Pancreas (tissue), 10 donors: ENCODE measurements at regions not wholly inside any gene's neighbourhood (a gene's known extent, or its start where the extent isn't known, plus 50 kb on each side); places are given as distances from the start of the nearest gene placed in this dataset.

ENCODE experiments used
- ATAC-seq, 4 donors: fragments of 200-7000 bp; cut with Tn5 transposase; one replicate each; pipeline versions ENCODE4 v1.8.0 to v1.9.1; 2020; ENCODE audit warnings: mild to moderate bottlenecking in 4 of 4, moderate library complexity in 4 of 4
- DNase-seq, 6 donors: peaks; one replicate each; pipeline ENCODE4 v3.0.0-alpha.2; 2020
- FAIRE-seq: peaks from 2 replicates; lab custom pipeline; 2012; peaks lifted over from hg19 to GRCh38; lab: Jason Lieb, UNC
- H3K27ac ChIP-seq, 4 donors: fragments of 200-600 bp; sonication (generic); 1 replicate in 3 of 4; 2 replicates in 1 of 4; pipeline versions ENCODE4 v1.5.0 to v1.8.0; 2020
- H3K27me3 ChIP-seq, 4 donors: fragments of 200-600 bp; one replicate each; pipeline ENCODE4 v1.8.0; 2021
- H3K36me3 ChIP-seq, 3 donors: fragments of 200-600 bp; sonication (generic) in 1 of 3; one replicate each; pipeline versions ENCODE4 v1.5.0 to v1.8.0; 2020 to 2021
- H3K4me1 ChIP-seq, 3 donors: fragments of 200-600 bp; one replicate each; pipeline ENCODE4 v1.8.0; 2021
- H3K4me3 ChIP-seq, 4 donors: fragments of 200-600 bp; sonication (generic) in 2 of 4; one replicate each; pipeline versions ENCODE4 v1.5.0 to v1.8.0; 2020 to 2021
- H3K9me3 ChIP-seq, 4 donors: fragments of 200-600 bp; one replicate each; pipeline ENCODE4 v1.8.0; 2021
- WGBS, 2 donors: extraction: QIAGEN DNeasy Blood & Tissue Kit; methylation state at CpG; one replicate each; pipeline ENCODE4 v1.1.7; 2013; 5-methylcytosine and 5-hydroxymethylcytosine counted together
- intact Hi-C, 3 donors: fragments of 100-400 bp; cut with DNase I; formaldehyde crosslinking; loops; one replicate each; pipeline versions ENCODE4 v1.11.1 to v1.14.2; 2022
- TF ChIP-seq, protein P1 (sequence below), 4 donors: fragments of 200-600 bp; sonication (generic) in 3 of 4; IDR thresholded peaks; one replicate each; pipeline versions ENCODE4 v1.5.0 to v1.8.0; 2021; ENCODE audit warnings: antibody characterized with exemption in 4 of 4
- donor health status: healthy with polysubstance abuse.
- donor health status: DM: no; HTN: no; CAD: no; lungs with moderate emphysema.
- donor health status: DM: no; HTN: no; CAD: no.
- donor health status: control.
- donor health status: control.
- donor health status: Bipolar disorder and iron deficiency.
- donor health status: DM: yes; HTN: yes; CAD: no.
- donor health status: DM: no; HTN: no; CAD: no.
- donor health status: DM: no; HTN: no; CAD: no.
- donor health status: DM: yes; HTN: yes; CAD: no.

DNA sequence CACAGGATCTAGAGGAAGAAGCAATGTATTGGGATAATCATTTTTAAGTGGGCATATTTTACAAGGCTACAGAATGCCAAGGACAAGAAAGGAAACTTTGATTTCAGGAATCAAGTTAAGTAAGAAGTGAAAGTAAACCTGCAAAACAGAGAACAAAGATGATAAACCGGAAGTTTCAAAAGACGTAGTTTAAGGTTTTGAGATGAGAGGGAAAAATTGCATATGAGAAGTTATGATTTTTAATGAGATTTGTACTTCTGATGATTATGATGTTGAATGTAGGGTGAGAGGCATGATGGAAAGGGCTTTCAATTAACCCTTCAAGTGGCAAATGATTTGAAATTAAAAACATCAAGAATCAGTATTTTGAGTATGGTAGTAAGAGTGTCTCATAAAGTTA is 134.9 kb downstream of the CAPZA3 start:
- FAIRE-seq (no peak), DNase-seq (no peak), ATAC-seq (no peak)
- intact Hi-C loops: no loop called here
- Histone ChIP-seq H3K27ac (no peak overlapping the region), H3K27me3 (no peaks in the 10 kb centered on the region), H3K36me3 (no peaks in the 10 kb centered on the region), H3K4me1 (no peaks in the 10 kb centered on the region), H3K9me3 (no peaks in the 10 kb centered on the region), H3K4me3 (no peak overlapping the region)
- 71 to 84% methylated on average over 2 of the region's 2 CpGs for WGBS, 2 donors
- TF ChIP-seq, protein P1, sequence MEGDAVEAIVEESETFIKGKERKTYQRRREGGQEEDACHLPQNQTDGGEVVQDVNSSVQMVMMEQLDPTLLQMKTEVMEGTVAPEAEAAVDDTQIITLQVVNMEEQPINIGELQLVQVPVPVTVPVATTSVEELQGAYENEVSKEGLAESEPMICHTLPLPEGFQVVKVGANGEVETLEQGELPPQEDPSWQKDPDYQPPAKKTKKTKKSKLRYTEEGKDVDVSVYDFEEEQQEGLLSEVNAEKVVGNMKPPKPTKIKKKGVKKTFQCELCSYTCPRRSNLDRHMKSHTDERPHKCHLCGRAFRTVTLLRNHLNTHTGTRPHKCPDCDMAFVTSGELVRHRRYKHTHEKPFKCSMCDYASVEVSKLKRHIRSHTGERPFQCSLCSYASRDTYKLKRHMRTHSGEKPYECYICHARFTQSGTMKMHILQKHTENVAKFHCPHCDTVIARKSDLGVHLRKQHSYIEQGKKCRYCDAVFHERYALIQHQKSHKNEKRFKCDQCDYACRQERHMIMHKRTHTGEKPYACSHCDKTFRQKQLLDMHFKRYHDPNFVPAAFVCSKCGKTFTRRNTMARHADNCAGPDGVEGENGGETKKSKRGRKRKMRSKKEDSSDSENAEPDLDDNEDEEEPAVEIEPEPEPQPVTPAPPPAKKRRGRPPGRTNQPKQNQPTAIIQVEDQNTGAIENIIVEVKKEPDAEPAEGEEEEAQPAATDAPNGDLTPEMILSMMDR (IDR thresholded peaks at IDR 0.05): no peak

DNA sequence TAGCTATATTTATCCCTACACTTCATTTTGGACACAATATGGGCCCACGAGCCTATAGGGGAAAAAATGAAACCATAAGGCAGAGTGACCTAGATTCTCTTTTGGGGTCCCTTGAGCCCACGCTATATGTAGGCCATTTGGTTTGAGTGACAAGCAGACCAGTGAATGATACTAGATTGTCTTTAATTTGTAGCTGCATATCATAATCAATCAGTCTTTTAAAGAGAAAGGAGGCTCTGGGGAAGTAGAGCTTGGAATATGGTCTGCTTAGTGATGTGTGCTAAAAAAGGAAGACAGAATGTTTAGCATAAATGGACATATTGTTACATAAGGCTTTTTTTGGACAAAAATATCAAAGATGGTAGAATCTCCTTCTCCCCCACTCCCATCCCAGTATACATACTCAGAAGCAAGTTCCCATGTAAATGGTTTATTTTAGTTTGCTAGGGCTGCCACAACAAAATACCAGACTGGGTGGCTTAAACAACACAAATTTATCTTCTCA is 140.8 kb downstream of the CAPZA3 start:
- intact Hi-C loops: no loop called here
- Histone ChIP-seq H3K27ac (no peak overlapping the region), H3K27me3 (no peaks in the 10 kb centered on the region), H3K4me1 (no peaks in the 10 kb centered on the region), H3K4me3 (no peak overlapping the region), H3K36me3 (no peaks in the 10 kb centered on the region), H3K9me3 (no peaks in the 10 kb centered on the region)
- 89 to 91% methylated on average over 2 of the region's 2 CpGs for WGBS, 2 donors
- no peak for DNase-seq
- ATAC-seq: no peak
- TF ChIP-seq, protein P1 (IDR thresholded peaks at IDR 0.05): no peak
- FAIRE-seq: no peak

DNA sequence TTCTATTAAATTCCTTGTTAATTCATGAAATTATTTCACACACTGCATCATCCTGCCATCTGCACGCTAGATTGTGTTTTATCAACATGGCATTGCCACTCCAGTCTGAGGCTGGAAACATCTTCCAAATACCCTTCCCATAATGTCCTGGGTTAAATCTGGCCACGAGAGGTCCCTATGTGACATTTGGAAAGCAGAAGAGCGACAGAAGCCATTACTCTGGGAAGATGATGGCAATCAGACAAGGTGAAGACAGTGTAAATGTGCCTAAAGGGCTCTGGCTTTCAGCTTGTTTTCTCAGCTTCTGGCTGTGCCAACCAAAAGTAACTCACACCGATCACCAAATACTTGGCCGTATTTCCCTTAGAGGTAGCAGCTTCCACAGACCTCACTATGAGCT is 144.8 kb downstream of the CAPZA3 start:
- Histone ChIP-seq H3K4me1 (no peaks in the 10 kb centered on the region), H3K4me3 (no peak overlapping the region), H3K27me3 (no peaks in the 10 kb centered on the region), H3K36me3 (no peaks in the 10 kb centered on the region), H3K9me3 (no peaks in the 10 kb centered on the region), H3K27ac (no peak overlapping the region)
- ATAC-seq: no peak
- DNase-seq: no peak
- WGBS, 2 donors: 48 to 72% methylated on average over 5 of the region's 5 CpGs
- intact Hi-C loops: no loop called here
- TF ChIP-seq, protein P1 (IDR thresholded peaks at IDR 0.05): no peak
- FAIRE-seq: no peak

DNA sequence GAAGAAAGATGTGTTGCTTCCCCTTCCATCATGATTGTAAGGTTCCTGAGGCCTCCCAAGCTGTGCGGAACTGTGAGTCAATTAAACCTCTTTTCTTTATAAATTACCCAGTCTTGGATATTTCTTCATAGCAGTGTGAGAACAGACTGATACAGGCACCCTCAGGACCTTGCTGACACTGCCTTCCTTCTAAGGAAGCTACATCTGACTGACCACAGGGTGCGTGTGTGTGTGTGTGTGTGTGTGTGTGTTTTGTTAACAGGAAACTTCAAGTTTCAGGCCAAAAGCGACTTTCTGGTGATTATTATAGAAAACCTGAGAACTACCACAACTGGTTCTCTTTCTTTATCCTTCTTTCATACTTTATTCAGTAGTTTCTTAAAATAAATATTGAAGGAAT is 149.0 kb downstream of the CAPZA3 start:
- FAIRE-seq (no peak), ATAC-seq (no peak), DNase-seq (no peak)
- Histone ChIP-seq H3K27me3 (no peaks in the 10 kb centered on the region), H3K9me3 (no peaks in the 10 kb centered on the region), H3K4me3 (no peak overlapping the region), H3K36me3 (no peaks in the 10 kb centered on the region), H3K27ac (no peak overlapping the region), H3K4me1 (no peaks in the 10 kb centered on the region)
- 64% methylated on average over 3 of the region's 3 CpGs for WGBS, 2 donors
- TF ChIP-seq, protein P1 (IDR thresholded peaks at IDR 0.05): no peak
- intact Hi-C loops: no loop called here

DNA sequence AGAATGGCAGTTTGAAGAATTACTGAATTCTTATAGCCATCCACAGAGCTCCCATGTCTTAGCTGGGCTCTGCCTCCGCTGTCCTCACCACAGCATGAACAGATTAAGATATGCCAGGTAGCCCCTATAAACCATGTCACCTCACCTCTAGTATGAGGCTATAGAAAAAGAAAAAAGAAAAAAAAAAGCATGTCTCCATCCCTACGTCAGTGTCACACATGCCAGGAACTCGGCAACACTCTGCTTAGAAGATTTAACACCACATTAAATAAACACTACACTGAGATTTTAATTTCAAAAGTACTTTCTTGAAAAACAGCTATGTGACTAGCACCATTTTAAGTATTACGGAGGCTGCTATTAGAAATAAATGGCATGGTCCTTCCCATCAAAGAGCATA is 149.4 kb downstream of the CAPZA3 start:
- H3K27ac ChIP-seq: no peak overlapping the region
- no peaks in the 10 kb centered on the region for H3K27me3 ChIP-seq
- no peaks in the 10 kb centered on the region for H3K4me1 ChIP-seq
- DNase-seq: no peak
- no peak for FAIRE-seq
- intact Hi-C loops: no loop called here
- H3K9me3 ChIP-seq: no peaks in the 10 kb centered on the region
- ATAC-seq: no peak
- TF ChIP-seq, protein P1 (IDR thresholded peaks at IDR 0.05): no peak
- H3K4me3 ChIP-seq: no peak overlapping the region
- 78 to 85% methylated on average over 4 of the region's 4 CpGs for WGBS, 2 donors
- no peaks in the 10 kb centered on the region for H3K36me3 ChIP-seq
